NCI-H1048 (cell line): ENCODE measurements at regions not wholly inside any gene's neighbourhood (a gene's known extent, or its start where the extent isn't known, plus 50 kb on each side); places are given as distances from the start of the nearest gene placed in this dataset.
A peak's percentile ranks its signal among the peaks of the same experiment; 100 is the strongest.

Source experiments
- DNase-seq: peaks from one replicate; lab custom pipeline; 2025; lab: John Stamatoyannopoulos, UW

- no peak for DNase-seq
Measured at GRCh38 chr13:78426183-78426582, 177.2 kb downstream of the POU4F1 start.

- no peak for DNase-seq
Measured at GRCh38 chr13:78420814-78421213, 182.5 kb downstream of the POU4F1 start.

- no peak for DNase-seq
Measured at GRCh38 chr13:78413887-78414553, 189.3 kb downstream of the POU4F1 start.

- no peak for DNase-seq
Measured at GRCh38 chr13:78410847-78411246, 192.5 kb downstream of the POU4F1 start.

GRCh38 chr13:78410164-78410563, 193.2 kb downstream of the POU4F1 start:
- DNase-seq: no peak

- DNase-seq: peak; percentile 23
Measured at GRCh38 chr13:78409172-78409571, 194.2 kb downstream of the POU4F1 start.

- DNase-seq: no peak
Measured at GRCh38 chr13:78404846-78405360, 198.4 kb downstream of the POU4F1 start.

GRCh38 chr13:78402708-78403400, 200.5 kb downstream of the POU4F1 start:
- no peak for DNase-seq

- DNase-seq: no peak
Measured at GRCh38 chr13:78401873-78402707, 201.3 kb downstream of the POU4F1 start.

- no peak for DNase-seq
Measured at GRCh38 chr13:78398743-78399410, 204.5 kb downstream of the POU4F1 start.

- no peak for DNase-seq
Measured at GRCh38 chr13:78393286-78394142, 209.8 kb downstream of the POU4F1 start.

GRCh38 chr13:78383899-78384298, 219.5 kb downstream of the POU4F1 start:
- DNase-seq: no peak

- DNase-seq: no peak
Measured at GRCh38 chr13:78383071-78383484, 220.3 kb downstream of the POU4F1 start.

- no peak for DNase-seq
Measured at GRCh38 chr13:78382491-78382890, 220.9 kb downstream of the POU4F1 start.

- no peak for DNase-seq
Measured at GRCh38 chr13:78376822-78377221, 226.5 kb downstream of the POU4F1 start.

GRCh38 chr13:78376033-78376432, 227.3 kb downstream of the POU4F1 start:
- no peak for DNase-seq

GRCh38 chr13:78372581-78372980, 230.8 kb downstream of the POU4F1 start:
- no peak for DNase-seq

GRCh38 chr13:78370231-78370630, 233.1 kb downstream of the POU4F1 start:
- no peak for DNase-seq

- DNase-seq: no peak
Measured at GRCh38 chr13:78364711-78365110, 238.6 kb downstream of the POU4F1 start.

- no peak for DNase-seq
Measured at GRCh38 chr13:78341032-78341431, 262.3 kb downstream of the POU4F1 start.

GRCh38 chr13:78339927-78340326, 263.4 kb downstream of the POU4F1 start:
- DNase-seq: no peak
